Stomach (tissue), 8 donors: ENCODE measurements at regions not wholly inside any gene's neighbourhood (a gene's known extent, or its start where the extent isn't known, plus 50 kb on each side); places are given as distances from the start of the nearest gene placed in this dataset.

Experiments used
- DNase-seq, 2 donors: peaks; one replicate each; pipeline versions ENCODE4 v3.0.0 to v3.0.0-alpha.2; 2013 to 2019
- H3K27ac ChIP-seq, 5 donors: fragments of 200-600 bp in 4 of 5; sonication (generic) in 4 of 5; one replicate each; pipeline ENCODE4 v1.5.1; 2013 to 2019; ENCODE audit warnings: mild to moderate bottlenecking in 1 of 5, moderate library complexity in 1 of 5
- H3K27me3 ChIP-seq, 3 donors: fragments of 200-600 bp; sonication (generic); one replicate each; pipeline ENCODE4 v1.5.1; 2017 to 2019; ENCODE audit warnings: mixed run types in 1 of 3
- H3K36me3 ChIP-seq, 4 donors: fragments of 200-600 bp; sonication (generic); 1 replicate in 3 of 4; 2 replicates in 1 of 4; pipeline ENCODE4 v1.5.1; 2016 to 2019
- H3K4me1 ChIP-seq, 4 donors: fragments of 200-600 bp; sonication (generic); one replicate each; pipeline ENCODE4 v1.5.1; 2016 to 2019
- H3K4me3 ChIP-seq, 4 donors: fragments of 200-600 bp; sonication (generic) in 3 of 4; one replicate each; pipeline ENCODE4 v1.5.1; 2016 to 2019; ENCODE audit warnings: mild to moderate bottlenecking in 1 of 4
- H3K9me3 ChIP-seq, 4 donors: fragments of 200-600 bp; sonication (generic); one replicate each; pipeline ENCODE4 v1.5.1; 2016 to 2019
- CTCF ChIP-seq, 7 experiments: fragments of 450-650 bp in 4 of 7; fragments of 200-600 bp in 3 of 7; sonication (generic) in 3 of 7; IDR thresholded peaks; one replicate each; pipeline ENCODE4 v1.5.1; 2016 to 2019; ENCODE audit warnings: antibody characterized with exemption in 7 of 7, control low read depth in 2 of 7, mild to moderate bottlenecking in 1 of 7
- EP300 ChIP-seq: sonication (generic); formaldehyde crosslinking; IDR thresholded peaks from one replicate; pipeline ENCODE4 v1.6.1; 2017; ENCODE audit warnings: antibody characterized with exemption
- POLR2A ChIP-seq, 4 donors: fragments of 450-650 bp; IDR thresholded peaks; one replicate each; pipeline ENCODE4 v1.6.1; 2016; ENCODE audit warnings: antibody characterized with exemption in 4 of 4, control low read depth in 2 of 4, mild to moderate bottlenecking in 1 of 4, moderate library complexity in 1 of 4
- POLR2AphosphoS5 ChIP-seq, 3 donors: sonication (generic); formaldehyde crosslinking; IDR thresholded peaks; one replicate each; pipeline ENCODE4 v1.6.1; 2016; ENCODE audit warnings: antibody characterized with exemption in 3 of 3
- WGBS, 5 donors: extraction: QIAGEN DNeasy Blood & Tissue Kit in 3 of 5; methylation state at CpG; one replicate each; pipeline versions ENCODE4 v1.1.5 to v1.1.7; 2013 to 2018; 5-methylcytosine and 5-hydroxymethylcytosine counted together
- intact Hi-C: fragments of 100-400 bp; cut with DNase I; formaldehyde crosslinking; loops from one replicate; pipeline ENCODE4 v1.15.1; 2023; ENCODE audit warnings: low total_unique reads
- donor health status: healthy with polysubstance abuse.
- donor health status: Bipolar disorder and iron deficiency.
- donor health status: healthy.

DNA sequence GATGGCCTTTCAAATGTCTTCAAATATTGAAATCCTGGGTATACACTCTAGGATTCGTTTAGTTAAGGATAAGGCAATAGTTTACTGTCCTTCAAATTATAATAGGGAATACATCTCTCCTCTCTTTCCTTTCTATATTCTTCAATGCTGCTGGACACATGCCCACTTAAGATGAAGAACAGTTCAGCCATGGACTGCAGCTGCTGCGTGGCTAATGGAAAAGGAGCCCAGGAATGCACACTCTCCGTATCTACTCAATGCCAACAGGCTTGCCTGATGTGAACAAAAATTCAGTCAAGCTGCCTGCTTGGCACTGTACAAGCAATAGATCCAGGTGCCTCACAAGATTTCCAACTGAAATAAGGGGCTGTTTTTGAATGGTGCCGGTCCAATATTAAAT, 321.2 kb upstream of the LYPLAL1 start:
- Histone ChIP-seq H3K4me1 (no peaks in the 10 kb centered on the region), H3K27ac (no peak overlapping the region), H3K36me3 (no peaks in the 10 kb centered on the region), H3K9me3 (no peaks in the 10 kb centered on the region), H3K27me3 (no peaks in the 10 kb centered on the region), H3K4me3 (no peak overlapping the region)
- no peak for TF ChIP-seq CTCF (IDR thresholded peaks at IDR 0.05)
- TF ChIP-seq POLR2A (IDR thresholded peaks at IDR 0.05): no peak
- TF ChIP-seq POLR2AphosphoS5 (IDR thresholded peaks at IDR 0.05): no peak
- no peak for TF ChIP-seq EP300
- 71 to 85% (median 81%) methylated on average over 4 of the region's 4 CpGs for WGBS, 5 donors
- intact Hi-C loops: no loop called here
- DNase-seq: peak in 1 of 2 donors; percentile 12

DNA sequence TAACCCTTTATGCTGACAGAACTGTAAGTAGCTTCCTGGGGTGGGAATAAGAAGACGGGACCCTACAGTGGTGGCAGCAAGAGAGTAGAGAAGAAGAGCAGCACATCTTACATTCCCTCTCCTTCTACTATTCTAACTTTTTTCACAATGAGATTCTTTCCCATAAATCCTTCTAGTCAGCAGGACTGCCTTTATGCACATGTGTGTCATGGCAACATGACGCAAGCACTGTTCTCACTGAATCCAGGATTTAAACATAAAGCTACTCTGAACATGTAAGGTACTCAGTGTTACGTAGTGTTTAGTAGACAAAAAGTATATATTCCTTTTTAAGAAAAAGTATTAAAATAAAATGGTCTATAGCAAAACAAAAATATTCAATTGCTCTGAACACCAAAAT, 309.7 kb upstream of the LYPLAL1 start:
- H3K4me3 ChIP-seq: no peak overlapping the region
- H3K4me1 ChIP-seq: peaks cover 0 to 13% (median 0%) of the 10 kb centered on the region in 4 donors
- WGBS, 5 donors: 93 to 99% (median 95%) methylated on average over 3 of the region's 3 CpGs
- no peak for TF ChIP-seq POLR2A (IDR thresholded peaks at IDR 0.05)
- no peak for TF ChIP-seq CTCF (IDR thresholded peaks at IDR 0.05)
- TF ChIP-seq POLR2AphosphoS5 (IDR thresholded peaks at IDR 0.05): no peak
- no peak for TF ChIP-seq EP300
- DNase-seq: no peak
- no peak overlapping the region for H3K27ac ChIP-seq
- H3K27me3 ChIP-seq: no peaks in the 10 kb centered on the region
- no peaks in the 10 kb centered on the region for H3K36me3 ChIP-seq
- intact Hi-C loops: no loop called here
- no peaks in the 10 kb centered on the region for H3K9me3 ChIP-seq

DNA sequence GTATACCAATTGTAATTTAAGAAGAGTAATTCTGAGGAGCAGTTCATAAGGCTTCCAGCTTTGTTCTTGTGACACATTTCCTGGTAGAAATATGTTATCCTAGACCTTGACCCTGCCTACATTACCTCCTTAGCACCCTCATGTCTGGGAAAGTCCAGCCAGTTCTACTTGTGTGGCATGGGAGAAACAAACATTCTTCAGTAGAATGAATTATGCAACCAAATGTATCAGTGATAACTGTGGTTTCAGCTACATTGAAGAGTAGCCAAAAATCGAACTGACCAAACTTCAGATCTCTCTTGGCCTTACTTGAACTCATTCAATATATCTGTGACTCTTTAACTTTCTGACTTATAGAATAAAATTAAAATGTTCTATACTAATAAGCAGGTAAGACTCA, 308.1 kb upstream of the LYPLAL1 start:
- intact Hi-C loops: no loop called here
- DNase-seq: peak in 1 of 2 donors; percentile 6
- 4 to 36% (median 21%) methylated on average over 1 of the region's 1 CpG for WGBS, 5 donors
- Histone ChIP-seq H3K27ac (no peak overlapping the region), H3K27me3 (no peaks in the 10 kb centered on the region), H3K36me3 (no peaks in the 10 kb centered on the region), H3K4me1 (peaks cover 0 to 13% (median 0%) of the 10 kb centered on the region in 4 donors), H3K9me3 (no peaks in the 10 kb centered on the region), H3K4me3 (no peak overlapping the region)
- TF ChIP-seq CTCF (IDR thresholded peaks at IDR 0.05): no peak

DNA sequence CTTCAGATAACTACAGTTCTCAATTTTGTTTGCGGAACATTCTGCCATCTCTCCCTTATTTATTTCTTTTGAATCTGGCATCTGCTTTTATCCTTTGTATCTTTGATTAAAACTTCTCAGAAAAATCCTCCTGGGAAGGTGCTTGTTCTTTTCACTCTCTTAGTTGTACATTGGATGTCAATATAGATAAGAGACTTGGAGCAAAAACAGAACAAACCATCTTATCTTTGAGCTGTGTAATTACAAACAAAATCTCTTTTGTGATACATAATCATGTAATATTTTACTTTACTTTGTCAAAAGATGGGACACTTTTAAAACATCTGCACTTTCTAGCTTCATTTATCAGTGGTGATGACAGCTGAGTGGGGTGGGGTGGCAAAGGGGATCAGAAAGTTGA, 307.2 kb upstream of the LYPLAL1 start:
- Histone ChIP-seq H3K4me3 (no peak overlapping the region), H3K9me3 (no peaks in the 10 kb centered on the region), H3K4me1 (peaks cover 0 to 13% (median 0%) of the 10 kb centered on the region in 4 donors), H3K27ac (no peak overlapping the region), H3K36me3 (no peaks in the 10 kb centered on the region), H3K27me3 (no peaks in the 10 kb centered on the region)
- TF ChIP-seq POLR2A (IDR thresholded peaks at IDR 0.05): no peak
- TF ChIP-seq CTCF (IDR thresholded peaks at IDR 0.05): no peak
- no peak for TF ChIP-seq POLR2AphosphoS5 (IDR thresholded peaks at IDR 0.05)
- TF ChIP-seq EP300: no peak
- 27 to 67% (median 50%) methylated on average over 1 of the region's 1 CpG for WGBS, 5 donors
- DNase-seq: no peak
- intact Hi-C loops: no loop called here
